Sigmoid colon (tissue), 4 donors: ENCODE measurements at regions not wholly inside any gene's neighbourhood (a gene's known extent, or its start where the extent isn't known, plus 50 kb on each side); places are given as distances from the start of the nearest gene placed in this dataset.

Experiments
- CTCF ChIP-seq, 4 experiments: fragments of 450-650 bp in 3 of 4; fragments of 200-600 bp in 1 of 4; IDR thresholded peaks; one replicate each; pipeline ENCODE4 v1.5.1; 2016 to 2019; ENCODE audit warnings: antibody characterized with exemption in 4 of 4, mild to moderate bottlenecking in 3 of 4, moderate library complexity in 2 of 4
- EP300 ChIP-seq, 4 donors: sonication (generic); formaldehyde crosslinking; IDR thresholded peaks; one replicate each; pipeline ENCODE4 v1.6.1; 2017; ENCODE audit warnings: antibody characterized with exemption in 4 of 4
- POLR2A ChIP-seq, 2 donors: fragments of 450-650 bp; IDR thresholded peaks; one replicate each; pipeline ENCODE4 v1.6.1; 2016; ENCODE audit warnings: antibody characterized with exemption in 2 of 2, mild to moderate bottlenecking in 2 of 2, moderate library complexity in 2 of 2
- POLR2AphosphoS5 ChIP-seq, 4 donors: sonication (generic); formaldehyde crosslinking; IDR thresholded peaks; one replicate each; pipeline ENCODE4 v1.6.1; 2017; ENCODE audit warnings: antibody characterized with exemption in 4 of 4

GRCh38 chr5:99179206-99179605 lies 250.4 kb upstream of the CHD1 start:
- TF ChIP-seq CTCF (IDR thresholded peaks at IDR 0.05) (no peak), POLR2A (IDR thresholded peaks at IDR 0.05) (no peak), POLR2AphosphoS5 (IDR thresholded peaks at IDR 0.05) (no peak), EP300 (IDR thresholded peaks at IDR 0.05) (no peak)
